K562 (cell line): ENCODE measurements at regions not wholly inside any gene's neighbourhood (a gene's known extent, or its start where the extent isn't known, plus 50 kb on each side); places are given as distances from the start of the nearest gene placed in this dataset.

Experiments used
- JUND ChIP-seq, 2 experiments: IDR thresholded peaks; 2 replicates in 1 of 2; 3 replicates in 1 of 2; pipeline ENCODE4 v1.6.1; 2011; ENCODE audit warnings: borderline replicate concordance in 2 of 2, low read depth in 2 of 2, low read length in 2 of 2, improper control_type of control experiment in 1 of 2, missing biosample characterization in 1 of 2, missing genetic modification characterization in 1 of 2, missing genetic modification reagents in 1 of 2
- NRF1 ChIP-seq, 2 experiments: fragments of 450-650 bp; IDR thresholded peaks in 1 of 2; conservative IDR thresholded peaks in 1 of 2; 2 replicates each; pipeline ENCODE4 v1.6.1; 2014; ENCODE audit warnings: mild to moderate bottlenecking in 2 of 2
- PHTF2 ChIP-seq: fragments of 250-450 bp; sonication (Bioruptor Pico); IDR thresholded peaks from 2 replicates; pipeline ENCODE4 v1.5.0; 2021; ENCODE audit warnings: mild to moderate bottlenecking
- TF ChIP-seq, protein P1 (sequence below): fragments of 450-650 bp; formaldehyde crosslinking; IDR thresholded peaks from 2 replicates; pipeline ENCODE4 v1.4.0; 2020; ENCODE audit warnings: mild to moderate bottlenecking
- TF ChIP-seq, protein P2 (sequence below), 3 experiments: IDR thresholded peaks in 2 of 3; conservative IDR thresholded peaks in 1 of 3; 2 replicates each; pipeline ENCODE4 v1.5.1; 2011 to 2012; ENCODE audit warnings: low read length in 3 of 3, mild to moderate bottlenecking in 3 of 3, control low read depth in 2 of 3, improper control_type of control experiment in 1 of 3, inconsistent platforms in 1 of 3, low read depth in 1 of 3, mixed read lengths in 1 of 3, moderate library complexity in 1 of 3; ENCODE audit not compliant: insufficient read depth in 2 of 3

DNA sequence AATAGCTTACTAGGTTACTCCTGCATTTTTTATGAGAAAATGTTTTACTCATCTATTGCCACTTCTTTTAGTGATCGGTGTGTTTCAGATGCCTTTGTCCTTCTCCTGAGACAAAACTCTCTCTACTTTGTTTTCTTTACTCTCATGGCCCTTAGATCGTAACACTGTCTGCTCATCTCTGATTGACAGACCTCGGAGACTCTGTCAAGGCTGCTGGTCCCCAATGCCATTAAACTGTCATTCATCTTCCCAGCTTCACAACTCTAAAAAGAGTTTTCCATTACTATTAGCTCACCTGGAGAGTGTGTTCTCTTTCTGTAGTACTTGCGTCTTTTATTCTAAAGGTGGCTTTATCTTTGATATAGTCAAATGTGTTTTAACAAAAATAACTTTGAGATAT is 765.2 kb downstream of the SLITRK1 start:
- TF ChIP-seq JUND (IDR thresholded peaks at IDR 0.05; ENCODE audit: borderline replicate concordance, low read depth, low read length) (no peak), JUND (tag; IDR thresholded peaks at IDR 0.05; ENCODE audit: borderline replicate concordance, low read depth, low read length) (no peak), PHTF2 (CRISPR knock-in tag) (no peak), NRF1 (conservative IDR thresholded peaks at IDR 0.05 in 1 of 2, IDR thresholded peaks at IDR 0.05 in 1 of 2) (no peak)
- TF ChIP-seq, protein P1, sequence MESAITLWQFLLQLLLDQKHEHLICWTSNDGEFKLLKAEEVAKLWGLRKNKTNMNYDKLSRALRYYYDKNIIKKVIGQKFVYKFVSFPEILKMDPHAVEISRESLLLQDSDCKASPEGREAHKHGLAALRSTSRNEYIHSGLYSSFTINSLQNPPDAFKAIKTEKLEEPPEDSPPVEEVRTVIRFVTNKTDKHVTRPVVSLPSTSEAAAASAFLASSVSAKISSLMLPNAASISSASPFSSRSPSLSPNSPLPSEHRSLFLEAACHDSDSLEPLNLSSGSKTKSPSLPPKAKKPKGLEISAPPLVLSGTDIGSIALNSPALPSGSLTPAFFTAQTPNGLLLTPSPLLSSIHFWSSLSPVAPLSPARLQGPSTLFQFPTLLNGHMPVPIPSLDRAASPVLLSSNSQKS (CRISPR knock-in tag) = no peak
- TF ChIP-seq, protein P2, sequence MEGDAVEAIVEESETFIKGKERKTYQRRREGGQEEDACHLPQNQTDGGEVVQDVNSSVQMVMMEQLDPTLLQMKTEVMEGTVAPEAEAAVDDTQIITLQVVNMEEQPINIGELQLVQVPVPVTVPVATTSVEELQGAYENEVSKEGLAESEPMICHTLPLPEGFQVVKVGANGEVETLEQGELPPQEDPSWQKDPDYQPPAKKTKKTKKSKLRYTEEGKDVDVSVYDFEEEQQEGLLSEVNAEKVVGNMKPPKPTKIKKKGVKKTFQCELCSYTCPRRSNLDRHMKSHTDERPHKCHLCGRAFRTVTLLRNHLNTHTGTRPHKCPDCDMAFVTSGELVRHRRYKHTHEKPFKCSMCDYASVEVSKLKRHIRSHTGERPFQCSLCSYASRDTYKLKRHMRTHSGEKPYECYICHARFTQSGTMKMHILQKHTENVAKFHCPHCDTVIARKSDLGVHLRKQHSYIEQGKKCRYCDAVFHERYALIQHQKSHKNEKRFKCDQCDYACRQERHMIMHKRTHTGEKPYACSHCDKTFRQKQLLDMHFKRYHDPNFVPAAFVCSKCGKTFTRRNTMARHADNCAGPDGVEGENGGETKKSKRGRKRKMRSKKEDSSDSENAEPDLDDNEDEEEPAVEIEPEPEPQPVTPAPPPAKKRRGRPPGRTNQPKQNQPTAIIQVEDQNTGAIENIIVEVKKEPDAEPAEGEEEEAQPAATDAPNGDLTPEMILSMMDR (IDR thresholded peaks at IDR 0.05 in 2 of 3, conservative IDR thresholded peaks at IDR 0.05 in 1 of 3; ENCODE audit: insufficient read depth in 2 of 3, low read depth in 1 of 3, low read length in 3 of 3) = no peak
